Ishikawa (cell line): ENCODE measurements at regions not wholly inside any gene's neighbourhood (a gene's known extent, or its start where the extent isn't known, plus 50 kb on each side); places are given as distances from the start of the nearest gene placed in this dataset.

Source experiments
- CEBPB ChIP-seq: IDR thresholded peaks from 2 replicates; pipeline ENCODE4 v1.6.1; 2012
- CREB1 ChIP-seq: IDR thresholded peaks from 2 replicates; pipeline ENCODE4 v1.6.1; 2012; ENCODE audit warnings: low read depth
- EGR1 ChIP-seq: IDR thresholded peaks from 2 replicates; pipeline ENCODE4 v1.6.1; 2012
- EP300 ChIP-seq: IDR thresholded peaks from 2 replicates; pipeline ENCODE4 v1.6.1; 2012; ENCODE audit warnings: borderline replicate concordance
- FOXM1 ChIP-seq: IDR thresholded peaks from 2 replicates; pipeline ENCODE4 v1.6.1; 2012; ENCODE audit warnings: low read depth, borderline replicate concordance
- NFIC ChIP-seq: IDR thresholded peaks from 2 replicates; pipeline ENCODE4 v1.6.1; 2012
- RAD21 ChIP-seq: IDR thresholded peaks from 2 replicates; pipeline ENCODE4 v1.6.1; 2012; ENCODE audit warnings: low read depth
- TAF1 ChIP-seq: IDR thresholded peaks from 2 replicates; pipeline ENCODE4 v1.6.1; 2012; ENCODE audit warnings: low read depth, mild to moderate bottlenecking
- TCF12 ChIP-seq: IDR thresholded peaks from 2 replicates; pipeline ENCODE4 v1.6.1; 2012; ENCODE audit warnings: low read depth
- TEAD4 ChIP-seq: IDR thresholded peaks from 2 replicates; pipeline ENCODE4 v1.6.1; 2012
- YY1 ChIP-seq: IDR thresholded peaks from 2 replicates; pipeline ENCODE4 v1.6.1; 2012; ENCODE audit warnings: low read depth
- ZBTB7A ChIP-seq: IDR thresholded peaks from 2 replicates; pipeline ENCODE4 v1.6.1; 2012; ENCODE audit warnings: low read depth
- TF ChIP-seq, protein P1 (sequence below): IDR thresholded peaks from 2 replicates; pipeline ENCODE4 v1.6.1; 2012
- TF ChIP-seq, protein P2 (sequence below): IDR thresholded peaks from 2 replicates; pipeline ENCODE4 v1.6.1; 2012; ENCODE audit warnings: low read depth, mild to moderate bottlenecking
- TF ChIP-seq, protein P3 (sequence below): IDR thresholded peaks from 2 replicates; pipeline ENCODE4 v1.6.1; 2012

DNA sequence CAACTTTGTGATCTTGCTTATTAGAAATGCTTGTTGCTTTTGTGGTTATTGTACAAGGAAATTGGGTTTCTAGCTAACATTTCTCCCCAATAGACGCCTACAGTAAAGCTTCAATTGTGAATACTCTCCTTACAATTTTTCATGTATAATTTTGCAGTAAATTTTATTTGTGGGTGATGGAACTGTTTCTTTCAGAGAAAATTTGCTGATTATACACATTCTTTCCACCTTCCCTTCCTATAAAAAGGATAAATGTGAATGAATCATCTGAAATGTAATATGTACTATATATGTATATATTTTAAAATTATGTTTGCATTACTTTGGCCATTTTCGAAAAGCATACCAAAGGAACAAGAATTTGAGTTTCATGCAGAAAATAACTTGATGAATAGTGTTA is 162.7 kb upstream of the CRBN start:
- TF ChIP-seq, protein P1, sequence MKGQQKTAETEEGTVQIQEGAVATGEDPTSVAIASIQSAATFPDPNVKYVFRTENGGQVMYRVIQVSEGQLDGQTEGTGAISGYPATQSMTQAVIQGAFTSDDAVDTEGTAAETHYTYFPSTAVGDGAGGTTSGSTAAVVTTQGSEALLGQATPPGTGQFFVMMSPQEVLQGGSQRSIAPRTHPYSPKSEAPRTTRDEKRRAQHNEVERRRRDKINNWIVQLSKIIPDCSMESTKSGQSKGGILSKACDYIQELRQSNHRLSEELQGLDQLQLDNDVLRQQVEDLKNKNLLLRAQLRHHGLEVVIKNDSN = no peak
- no peak for TF ChIP-seq TEAD4
- TF ChIP-seq EP300 = no peak
- no peak for TF ChIP-seq TAF1
- TF ChIP-seq FOXM1 = no peak
- no peak for TF ChIP-seq CREB1
- no peak for TF ChIP-seq TCF12
- TF ChIP-seq YY1 = no peak
- TF ChIP-seq, protein P2, sequence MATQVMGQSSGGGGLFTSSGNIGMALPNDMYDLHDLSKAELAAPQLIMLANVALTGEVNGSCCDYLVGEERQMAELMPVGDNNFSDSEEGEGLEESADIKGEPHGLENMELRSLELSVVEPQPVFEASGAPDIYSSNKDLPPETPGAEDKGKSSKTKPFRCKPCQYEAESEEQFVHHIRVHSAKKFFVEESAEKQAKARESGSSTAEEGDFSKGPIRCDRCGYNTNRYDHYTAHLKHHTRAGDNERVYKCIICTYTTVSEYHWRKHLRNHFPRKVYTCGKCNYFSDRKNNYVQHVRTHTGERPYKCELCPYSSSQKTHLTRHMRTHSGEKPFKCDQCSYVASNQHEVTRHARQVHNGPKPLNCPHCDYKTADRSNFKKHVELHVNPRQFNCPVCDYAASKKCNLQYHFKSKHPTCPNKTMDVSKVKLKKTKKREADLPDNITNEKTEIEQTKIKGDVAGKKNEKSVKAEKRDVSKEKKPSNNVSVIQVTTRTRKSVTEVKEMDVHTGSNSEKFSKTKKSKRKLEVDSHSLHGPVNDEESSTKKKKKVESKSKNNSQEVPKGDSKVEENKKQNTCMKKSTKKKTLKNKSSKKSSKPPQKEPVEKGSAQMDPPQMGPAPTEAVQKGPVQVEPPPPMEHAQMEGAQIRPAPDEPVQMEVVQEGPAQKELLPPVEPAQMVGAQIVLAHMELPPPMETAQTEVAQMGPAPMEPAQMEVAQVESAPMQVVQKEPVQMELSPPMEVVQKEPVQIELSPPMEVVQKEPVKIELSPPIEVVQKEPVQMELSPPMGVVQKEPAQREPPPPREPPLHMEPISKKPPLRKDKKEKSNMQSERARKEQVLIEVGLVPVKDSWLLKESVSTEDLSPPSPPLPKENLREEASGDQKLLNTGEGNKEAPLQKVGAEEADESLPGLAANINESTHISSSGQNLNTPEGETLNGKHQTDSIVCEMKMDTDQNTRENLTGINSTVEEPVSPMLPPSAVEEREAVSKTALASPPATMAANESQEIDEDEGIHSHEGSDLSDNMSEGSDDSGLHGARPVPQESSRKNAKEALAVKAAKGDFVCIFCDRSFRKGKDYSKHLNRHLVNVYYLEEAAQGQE = no peak
- TF ChIP-seq RAD21 = no peak
- TF ChIP-seq ZBTB7A = no peak
- TF ChIP-seq, protein P3, sequence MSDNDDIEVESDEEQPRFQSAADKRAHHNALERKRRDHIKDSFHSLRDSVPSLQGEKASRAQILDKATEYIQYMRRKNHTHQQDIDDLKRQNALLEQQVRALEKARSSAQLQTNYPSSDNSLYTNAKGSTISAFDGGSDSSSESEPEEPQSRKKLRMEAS = no peak

DNA sequence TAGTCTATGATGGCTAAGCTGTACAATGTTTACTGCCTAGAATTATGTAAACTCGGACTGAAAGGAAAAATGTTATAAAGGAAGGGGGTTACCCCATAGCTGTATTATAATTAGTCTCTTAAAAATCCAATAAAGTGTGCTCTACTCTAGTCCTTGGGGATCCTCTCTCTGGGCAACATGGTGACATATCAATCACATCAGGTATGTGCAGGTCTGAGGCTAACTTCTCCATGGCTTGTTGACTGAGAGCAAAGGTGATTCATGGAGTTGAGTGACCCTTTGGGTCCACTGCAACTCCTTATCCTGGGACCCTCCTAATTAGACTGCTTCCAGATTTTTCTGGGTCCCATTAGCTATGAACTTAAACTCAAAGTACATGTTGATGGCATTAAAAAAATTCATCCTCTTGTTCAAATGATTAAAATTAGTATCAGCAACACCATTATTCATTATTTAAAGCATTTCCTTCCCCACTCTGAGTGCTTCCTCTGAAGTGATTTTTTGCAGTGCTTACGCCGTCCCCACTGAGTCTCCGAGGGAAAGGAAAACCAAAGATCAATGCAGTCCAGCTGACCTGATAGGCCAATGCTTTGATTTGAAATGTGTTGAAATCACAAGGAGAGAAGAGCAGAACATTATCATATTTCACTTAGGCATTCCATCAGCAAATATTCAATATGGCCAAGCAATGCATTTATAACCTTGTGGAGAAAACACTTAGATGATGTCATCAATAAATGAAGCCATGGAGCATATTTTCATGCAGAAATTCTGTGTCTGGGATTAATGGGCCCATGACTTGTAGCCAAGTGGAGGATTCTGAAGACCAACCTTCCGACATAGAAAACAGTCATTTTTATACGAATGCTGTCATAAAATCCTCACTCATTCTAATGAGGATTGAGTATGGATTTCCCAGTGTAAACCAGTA is 161.7 kb upstream of the CRBN start:
- TF ChIP-seq CREB1 = no peak
- TF ChIP-seq EP300 = no peak
- no peak for TF ChIP-seq YY1
- TF ChIP-seq, protein P3 = no peak
- TF ChIP-seq, protein P2 = no peak
- no peak for TF ChIP-seq TCF12
- TF ChIP-seq TAF1 = no peak
- TF ChIP-seq NFIC = no peak
- TF ChIP-seq FOXM1 = no peak
- TF ChIP-seq CEBPB = no peak
- no peak for TF ChIP-seq EGR1
- TF ChIP-seq ZBTB7A = no peak

DNA sequence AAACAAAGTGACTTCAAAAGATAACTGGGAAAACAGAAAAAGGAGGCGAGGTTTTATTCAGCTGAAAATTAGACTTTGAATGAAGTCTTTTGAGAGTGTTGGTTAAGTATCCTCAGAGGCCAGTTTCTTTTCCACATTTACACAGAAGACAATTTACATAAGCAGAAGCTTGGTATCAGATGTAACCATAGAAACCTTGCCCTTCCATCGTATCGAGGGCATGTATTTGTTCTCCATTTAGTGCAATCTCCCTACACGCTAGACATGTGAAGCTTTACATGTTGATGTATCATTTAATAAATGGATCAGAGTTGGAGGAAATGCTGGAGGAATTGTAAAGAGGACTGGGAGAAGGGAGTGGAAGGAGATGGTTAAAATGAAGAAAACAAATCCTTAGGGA is 161.0 kb upstream of the CRBN start:
- TF ChIP-seq TAF1 (no peak), NFIC (no peak), TEAD4 (no peak), EP300 (no peak), TCF12 (no peak), YY1 (no peak), RAD21 (no peak), ZBTB7A (no peak), CEBPB (no peak), FOXM1 (no peak), EGR1 (no peak), CREB1 (no peak)
- TF ChIP-seq, protein P1 = no peak
- TF ChIP-seq, protein P3 = no peak
- TF ChIP-seq, protein P2 = no peak

DNA sequence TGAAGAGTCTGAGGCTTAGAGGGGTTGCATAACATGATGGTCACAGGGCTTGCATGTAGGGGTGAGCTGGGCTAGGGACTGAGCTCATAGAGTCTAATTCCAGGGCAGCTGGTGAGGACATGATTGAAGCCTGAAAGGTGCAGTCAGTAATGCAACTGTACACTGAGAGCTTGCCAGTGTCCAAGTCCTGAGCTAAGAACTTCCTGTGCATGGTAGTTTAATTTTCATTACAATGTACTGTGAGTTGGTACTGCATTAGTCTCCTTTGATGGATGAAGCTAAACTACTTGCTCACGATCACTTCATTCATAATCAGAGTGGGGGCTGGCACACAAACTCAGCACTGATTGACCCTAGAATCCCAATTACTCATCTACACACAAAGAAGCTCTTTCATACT is 156.4 kb upstream of the CRBN start:
- TF ChIP-seq, protein P3 = no peak
- TF ChIP-seq EP300 (no peak), TAF1 (no peak), FOXM1 (no peak), TCF12 (no peak), NFIC (no peak), EGR1 (no peak), TEAD4 (no peak), CEBPB (no peak), RAD21 (no peak), ZBTB7A (no peak)
- TF ChIP-seq, protein P1 = no peak
